T-helper 2 cell (primary cell): ENCODE measurements at regions not wholly inside any gene's neighbourhood (a gene's known extent, or its start where the extent isn't known, plus 50 kb on each side); places are given as distances from the start of the nearest gene placed in this dataset.

ENCODE experiments used
- DNase-seq, 5 experiments: peaks; one replicate each; pipeline versions ENCODE4 v3.0.0 to v3.0.0-alpha.2; 2012 to 2022

DNA sequence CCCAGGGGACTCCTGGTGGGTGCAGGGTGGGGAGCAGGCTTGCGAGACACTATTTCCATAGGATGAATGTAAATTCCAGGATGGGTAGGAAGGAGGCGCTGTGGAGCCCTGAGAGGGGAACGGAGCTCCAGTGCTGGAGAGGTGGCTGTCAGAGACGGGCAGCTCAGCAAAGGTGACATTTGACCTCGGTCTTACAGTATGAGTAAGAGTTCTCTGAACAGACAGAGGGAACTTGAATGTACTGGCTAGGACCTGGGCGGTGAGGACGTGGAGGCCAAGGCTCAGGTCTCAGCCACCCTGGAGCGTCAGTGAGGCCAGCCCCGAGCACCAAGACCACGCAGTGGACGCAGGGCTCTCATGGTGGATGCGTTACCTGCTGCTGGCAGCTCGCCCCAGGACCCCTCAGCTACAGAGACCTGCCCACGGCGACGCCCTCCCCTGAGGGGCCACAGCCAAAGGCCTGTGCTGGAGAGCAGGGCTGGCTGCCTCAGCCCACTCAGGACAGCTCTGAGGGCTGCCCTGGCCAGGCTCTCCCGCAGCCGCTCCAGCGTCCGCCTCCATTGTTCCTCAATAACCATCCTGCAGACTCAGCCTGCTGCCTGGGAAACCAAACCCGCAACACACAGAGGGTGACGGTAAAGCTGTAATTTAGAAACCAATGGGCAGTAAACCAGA, 65.9 kb upstream of the TNRC6C start:
- no peak for DNase-seq

DNA sequence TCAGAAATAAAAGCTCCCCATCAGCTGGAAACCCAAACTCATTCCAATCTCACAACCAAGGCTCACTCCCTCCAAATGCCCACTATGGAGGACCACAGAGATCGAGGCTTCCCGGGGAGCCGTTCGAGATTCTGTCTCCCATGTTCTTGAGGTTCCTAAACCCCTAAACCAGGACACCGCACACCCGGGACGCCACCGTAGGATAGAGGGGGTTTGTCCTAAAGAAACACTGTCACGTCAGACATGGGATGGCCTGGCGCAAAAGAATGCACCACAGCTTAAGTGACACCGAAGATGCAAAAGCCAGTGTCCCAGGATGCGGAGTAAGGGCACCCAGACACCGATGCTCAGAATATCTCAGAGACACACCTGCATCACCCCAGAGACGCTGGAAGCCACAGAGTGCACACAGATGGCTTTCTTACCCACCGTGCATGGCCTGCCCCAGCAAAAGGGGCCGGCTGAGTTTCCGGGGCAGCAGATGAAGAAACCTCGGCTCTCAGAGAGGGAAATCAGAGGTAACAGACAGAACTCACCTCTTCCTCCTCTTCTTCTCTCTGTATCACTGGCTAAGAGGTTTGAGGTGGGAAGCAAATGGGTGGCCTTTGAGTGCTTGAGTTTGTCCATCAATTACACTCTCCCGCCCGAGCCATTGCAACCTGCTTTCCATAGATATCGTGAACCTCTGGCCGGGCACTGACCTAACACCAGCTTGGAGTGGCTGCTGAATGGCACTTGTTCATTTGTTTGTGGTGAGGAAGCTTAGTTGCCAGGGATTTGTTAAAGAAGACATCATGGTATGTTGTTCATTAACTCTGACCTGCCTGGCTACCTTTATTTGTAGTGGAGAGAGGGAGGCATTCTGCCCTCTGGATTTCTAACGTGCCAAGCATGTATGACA, 65.1 kb upstream of the TNRC6C start:
- DNase-seq = no peak

DNA sequence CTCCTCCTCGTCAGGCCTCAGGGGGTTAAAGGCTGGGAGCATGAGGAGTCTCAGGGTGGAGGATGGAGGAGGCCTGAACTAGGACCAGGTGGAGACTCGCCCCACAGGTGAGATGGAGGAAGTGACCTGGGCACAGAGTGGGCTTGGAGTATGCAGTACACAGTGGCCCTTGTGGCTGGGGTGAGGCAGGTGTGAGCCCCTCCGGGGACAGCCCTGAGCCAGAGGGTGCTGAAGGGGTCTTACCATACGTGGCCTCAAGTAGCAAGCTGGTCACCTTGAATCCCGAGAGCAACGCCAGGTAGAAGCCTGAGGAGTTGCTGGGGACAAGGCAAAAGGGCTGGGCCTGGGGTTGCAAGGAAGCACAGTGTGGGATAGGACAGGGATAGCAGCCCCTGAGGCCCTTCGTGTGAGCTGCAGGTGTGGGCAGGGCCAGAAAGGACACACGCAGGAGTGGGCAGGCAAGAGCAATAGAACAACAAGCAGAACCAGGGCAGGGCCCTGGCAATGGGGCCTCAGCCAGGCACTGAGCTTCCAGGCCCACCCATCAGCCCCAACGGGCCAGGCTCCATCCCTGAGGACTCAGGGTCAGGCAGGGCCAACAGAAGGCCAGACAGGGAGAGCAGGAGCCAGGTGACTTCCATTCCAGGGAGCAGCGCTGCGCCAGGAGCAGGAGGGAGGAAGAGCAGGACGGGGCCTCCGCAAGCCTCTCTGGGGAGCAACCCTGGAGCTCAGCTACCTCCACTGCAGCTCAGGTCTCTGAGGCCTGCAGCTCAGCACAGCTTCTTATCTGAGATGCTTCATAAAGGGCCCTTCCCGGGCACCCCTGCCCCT, 64.2 kb upstream of the TNRC6C start:
- DNase-seq = no peak

GRCh38 chr17:77897741-77898301, 60.7 kb upstream of the TNRC6C start:
- no peak for DNase-seq

DNA sequence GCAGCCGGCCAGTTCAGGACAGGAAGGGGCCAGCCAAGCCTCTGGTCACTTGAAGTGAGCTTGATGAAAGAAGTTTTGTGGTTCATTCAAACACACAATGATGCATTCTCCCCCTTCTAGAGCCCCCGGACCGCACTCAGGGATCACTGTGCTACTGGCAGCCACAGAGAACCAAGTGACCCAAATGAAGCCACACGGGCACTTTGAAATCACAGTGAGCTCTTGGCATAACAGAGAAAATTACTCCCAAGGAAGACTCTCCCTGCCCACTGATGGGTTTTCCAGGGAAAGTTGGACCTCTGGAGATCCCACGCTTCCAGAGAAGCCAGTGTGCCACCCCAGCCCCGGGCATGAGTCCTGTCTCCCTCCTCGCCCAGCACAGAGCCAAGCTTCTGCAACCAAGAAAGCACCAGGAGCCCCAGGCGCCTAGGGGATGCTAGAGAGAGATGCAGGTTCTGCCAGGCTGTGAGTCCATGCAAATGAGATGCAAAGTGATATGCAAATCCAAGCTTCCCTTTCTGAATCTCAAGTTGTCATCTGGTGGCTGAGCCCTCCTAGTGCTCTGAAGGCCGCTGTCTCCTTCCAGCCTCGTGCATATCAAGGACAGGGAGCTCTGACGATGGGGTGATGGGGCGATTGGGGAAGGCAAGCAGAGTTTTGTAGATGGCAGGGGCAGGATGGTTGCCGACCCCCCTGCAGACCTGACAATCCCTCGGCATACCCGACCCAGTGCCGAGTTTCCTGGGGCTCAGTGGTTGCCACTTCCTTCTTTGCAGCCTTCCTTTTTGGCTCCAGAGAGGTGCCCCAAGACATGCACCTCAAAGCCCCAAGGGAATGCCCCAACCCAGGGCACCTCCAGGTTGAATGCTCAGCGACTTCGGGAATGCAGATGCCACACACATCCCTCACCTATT, 59.7 kb upstream of the TNRC6C start:
- no peak for DNase-seq

DNA sequence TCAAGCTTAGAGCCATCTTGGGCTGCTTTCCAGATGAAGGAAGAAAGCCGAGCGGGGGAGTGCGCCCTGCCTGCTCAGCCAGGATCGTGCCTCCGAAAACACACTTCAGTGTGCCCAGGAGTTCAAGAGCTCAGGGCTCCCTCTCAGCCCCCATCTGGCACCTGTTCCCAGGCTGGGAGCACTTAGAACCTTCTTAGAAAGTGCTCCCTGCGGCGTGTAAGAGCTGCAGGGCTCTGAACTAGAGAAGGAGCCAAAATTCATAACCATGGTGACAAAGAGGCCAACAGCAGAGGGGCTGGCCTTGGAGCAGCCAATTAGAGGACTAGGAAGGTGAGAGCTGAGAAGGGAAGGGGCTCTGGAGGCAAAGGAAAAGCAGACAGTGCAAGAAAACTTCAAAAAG, 59.0 kb upstream of the TNRC6C start:
- DNase-seq = no peak

DNA sequence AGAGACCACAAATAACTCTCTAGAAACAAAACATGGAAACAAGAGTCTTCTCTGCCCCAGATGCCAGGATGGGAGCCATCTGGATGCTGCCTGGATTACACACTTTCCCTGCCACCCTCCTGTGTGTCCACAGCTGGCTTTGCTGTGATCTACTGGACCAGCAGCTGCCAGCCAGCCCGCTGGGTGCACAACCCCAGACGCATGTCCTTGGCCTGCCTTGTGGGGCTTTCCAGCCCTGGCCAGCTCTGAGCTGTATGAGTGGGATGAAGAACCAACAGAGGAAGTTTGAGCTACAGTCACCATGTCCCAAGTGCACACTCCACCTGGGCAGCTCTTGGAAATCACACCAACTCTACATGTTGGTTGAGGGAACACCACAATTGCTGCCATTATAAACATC, 57.0 kb upstream of the TNRC6C start:
- no peak for DNase-seq

DNA sequence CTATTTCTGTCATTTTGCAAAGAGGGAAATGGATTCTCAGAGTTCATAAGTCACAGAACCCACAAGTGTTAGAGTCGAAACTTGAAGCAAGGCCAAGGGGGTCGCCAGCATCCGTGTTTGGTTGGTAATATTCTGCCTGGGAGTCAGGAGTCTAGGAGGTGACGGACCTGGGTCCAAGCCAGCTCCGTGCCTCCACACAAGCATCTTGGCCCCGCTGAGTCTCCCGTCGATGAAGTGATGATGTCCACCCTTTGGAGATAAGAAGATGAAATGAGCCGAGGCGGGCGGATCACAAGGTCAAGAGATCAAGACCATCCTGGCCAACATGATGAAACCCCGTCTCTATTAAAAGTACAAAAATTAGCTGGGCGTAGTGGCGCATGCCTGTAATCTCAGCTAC, 53.2 kb upstream of the TNRC6C start:
- DNase-seq = no peak

- DNase-seq = no peak
Measured at GRCh38 chr17:77905766-77906165, 52.7 kb upstream of the TNRC6C start.

DNA sequence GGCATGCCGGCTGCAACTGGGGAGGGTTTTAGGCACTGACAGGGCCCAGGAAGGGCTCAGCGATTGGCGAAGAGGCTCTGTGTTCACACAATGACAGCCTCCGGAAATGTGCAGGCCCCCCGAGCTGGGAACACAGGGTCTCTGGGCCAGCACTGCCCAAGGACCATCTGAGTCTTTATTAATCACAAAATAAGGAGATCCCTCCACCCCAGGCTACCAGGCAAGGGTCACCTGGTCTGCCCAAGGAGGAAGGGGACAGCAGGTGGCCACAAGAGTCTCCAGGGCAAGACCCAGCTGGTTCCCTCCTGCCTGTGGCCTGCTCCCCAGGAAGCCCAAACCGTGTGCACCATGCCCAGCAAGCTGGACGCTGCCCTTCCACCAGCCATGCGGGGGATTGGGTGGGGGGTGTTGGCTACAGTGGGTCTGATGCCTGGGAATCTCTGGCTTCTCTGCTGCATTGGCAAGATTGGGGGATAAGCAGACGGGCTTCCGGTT, 52.1 kb upstream of the TNRC6C start:
- DNase-seq = no peak

- no peak for DNase-seq
Measured at GRCh38 chr17:77907497-77908461, 50.7 kb upstream of the TNRC6C start.

DNA sequence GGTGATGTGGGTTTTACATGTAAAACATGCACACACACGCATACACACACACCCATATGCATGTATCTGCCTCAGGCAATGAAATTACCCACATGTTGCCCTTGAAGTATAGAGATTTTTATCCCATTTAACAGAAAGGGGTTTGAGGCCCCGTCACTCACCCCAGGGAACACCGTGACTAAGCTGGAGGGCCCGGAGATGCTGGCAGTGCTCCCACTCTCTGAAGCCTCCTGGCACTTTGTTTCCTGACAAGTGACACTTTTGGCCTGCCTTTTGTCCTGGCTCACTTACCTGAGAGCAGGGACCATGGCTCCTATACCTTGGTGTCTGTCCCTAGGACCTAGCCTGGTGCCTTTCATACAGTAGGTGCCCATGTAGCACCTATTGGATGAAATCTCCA, 50.0 kb upstream of the TNRC6C start:
- no peak for DNase-seq
